HCT116 (cell line): ENCODE measurements at regions not wholly inside any gene's neighbourhood (a gene's known extent, or its start where the extent isn't known, plus 50 kb on each side); places are given as distances from the start of the nearest gene placed in this dataset.

Experiments
- ATAC-seq: fragments of 200-7000 bp; cut with Tn5 transposase; 2 replicates; pipeline ENCODE4 v1.9.1; 2020; ENCODE audit warnings: mild to moderate bottlenecking, moderate library complexity
- BruUV-seq: library from RNA; stranded (reverse); fragments of 400-500 nt; replicated peaks from 2 replicates; lab custom pipeline; 2021; lab: Mats Ljungman, UMichigan
- CTCF ChIA-PET: fragments of 300-600 bp; sonication (Branson Sonifier 250); formaldehyde crosslinking; loops from one replicate; lab custom pipeline; 2021; ENCODE audit warnings: antibody characterized with exemption; lab: Charles Lee
- POLR2A ChIA-PET: fragments of 300-600, 350-600 bp; sonication (Branson Sonifier 250); formaldehyde crosslinking; loops from one replicate; lab custom pipeline; 2021; ENCODE audit warnings: antibody characterized with exemption; lab: Charles Lee
- RAD21 ChIA-PET, 2 experiments: fragments of 300-600 bp; sonication (Branson Sonifier 250); formaldehyde crosslinking; loops; one replicate each; lab custom pipeline; 2023; ENCODE audit warnings: low total read pairs in 2 of 2; ENCODE audit not compliant: uncharacterized antibody in 2 of 2, unreplicated experiment in 2 of 2, low non-redundant PET in 1 of 2; lab: Charles Lee
- DNase-seq: peaks from one replicate; pipeline ENCODE4 v3.0.0-alpha.2; 2010; ENCODE audit warnings: low read depth, low spot score
- H2AFZ ChIP-seq: fragments of 200-600 bp; shearing (Covaris generic), sonication (generic); 2 replicates; pipeline ENCODE4 v1.6.1; 2017; ENCODE audit warnings: low read depth, mixed run types, mixed read lengths, antibody characterized with exemption, low read length; ENCODE audit not compliant: poor library complexity, severe bottlenecking
- H3K27ac ChIP-seq: 2 replicates; pipeline ENCODE4 v1.5.1; 2012; ENCODE audit warnings: low read depth, low read length
- H3K27me3 ChIP-seq: fragments of 200-600 bp; sonication (generic); 2 replicates; pipeline ENCODE4 v1.6.1; 2016; ENCODE audit warnings: mixed run types, low read length, mixed read lengths; ENCODE audit not compliant: insufficient read depth
- H3K36me3 ChIP-seq, 2 experiments: fragments of 200-500 bp in 1 of 2; fragments of 200-600 bp in 1 of 2; sonication (Bioruptor generic) in 1 of 2; sonication (generic) in 1 of 2; 2 replicates each; pipeline versions ENCODE4 v1.5.1 to v1.6.1; 2014 to 2016; ENCODE audit warnings: low read length in 2 of 2, inconsistent platforms in 1 of 2, mixed read lengths in 1 of 2, mixed run types in 1 of 2; ENCODE audit not compliant: insufficient read depth in 2 of 2, control insufficient read depth in 1 of 2
- H3K4me1 ChIP-seq, 2 experiments: fragments of 200-600 bp in 1 of 2; sonication (generic) in 1 of 2; 2 replicates each; pipeline versions ENCODE4 v1.5.1 to v1.6.1; 2012 to 2017; ENCODE audit warnings: low read length in 2 of 2, inconsistent platforms in 1 of 2, mild to moderate bottlenecking in 1 of 2, mixed read lengths in 1 of 2, mixed run types in 1 of 2, moderate library complexity in 1 of 2; ENCODE audit not compliant: insufficient read depth in 2 of 2, control insufficient read depth in 1 of 2
- H3K4me2 ChIP-seq: fragments of 200-600 bp; sonication (generic); 2 replicates; pipeline ENCODE4 v1.6.1; 2017; ENCODE audit warnings: mixed run types, low read length, mixed read lengths
- H3K4me3 ChIP-seq, 2 experiments: fragments of 200-600 bp in 1 of 2; sonication (generic) in 1 of 2; replicated peaks in 1 of 2; 2 replicates each; pipeline ENCODE4 v1.5.1; 2011 to 2016; ENCODE audit warnings: low read length in 2 of 2, control low read depth in 1 of 2, low read depth in 1 of 2, mild to moderate bottlenecking in 1 of 2, mixed read lengths in 1 of 2, mixed run types in 1 of 2
- H3K79me2 ChIP-seq: fragments of 200-600 bp; sonication (generic); 2 replicates; pipeline ENCODE4 v1.6.1; 2017; ENCODE audit warnings: mild to moderate bottlenecking, mixed run types, low read length, moderate library complexity, mixed read lengths; ENCODE audit not compliant: insufficient read depth
- H3K9ac ChIP-seq: fragments of 200-600 bp; sonication (generic); 2 replicates; pipeline ENCODE4 v1.6.1; 2016; ENCODE audit warnings: low read length, mixed read lengths
- H3K9me2 ChIP-seq: fragments of 200-600 bp; sonication (generic), shearing (Covaris generic); 2 replicates; pipeline ENCODE4 v1.6.1; 2017; ENCODE audit warnings: mixed run types, mild to moderate bottlenecking, moderate library complexity; ENCODE audit not compliant: insufficient read depth
- H3K9me3 ChIP-seq, 2 experiments: fragments of 200-500 bp in 1 of 2; fragments of 200-600 bp in 1 of 2; sonication (Bioruptor generic) in 1 of 2; sonication (generic) in 1 of 2; 2 replicates each; pipeline ENCODE4 v1.6.1; 2014 to 2017; ENCODE audit warnings: low read length in 2 of 2, mixed read lengths in 2 of 2, inconsistent platforms in 1 of 2, low read depth in 1 of 2, mild to moderate bottlenecking in 1 of 2, mixed run types in 1 of 2, moderate library complexity in 1 of 2; ENCODE audit not compliant: control insufficient read depth in 1 of 2, insufficient read depth in 1 of 2
- H4K20me1 ChIP-seq: fragments of 200-600 bp; sonication (generic), shearing (Covaris generic); 2 replicates; pipeline ENCODE4 v1.6.1; 2017; ENCODE audit warnings: mixed run types, mild to moderate bottlenecking, moderate library complexity; ENCODE audit not compliant: insufficient read depth
- CBX3 ChIP-seq: IDR thresholded peaks from 2 replicates; pipeline ENCODE4 v1.6.1; 2012; ENCODE audit warnings: low read depth
- CEBPB ChIP-seq: IDR thresholded peaks from 2 replicates; pipeline ENCODE4 v1.6.1; 2012; ENCODE audit warnings: low read depth
- CTCF ChIP-seq, 3 experiments: fragments of 200-600 bp in 1 of 3; sonication (generic) in 1 of 3; IDR thresholded peaks in 2 of 3; conservative IDR thresholded peaks in 1 of 3; 2 replicates each; pipeline ENCODE4 v1.5.1; 2012 to 2017; ENCODE audit warnings: low read depth in 2 of 3, low read length in 2 of 3, antibody characterized with exemption in 1 of 3, borderline replicate concordance in 1 of 3, control low read depth in 1 of 3, mild to moderate bottlenecking in 1 of 3, mixed read lengths in 1 of 3, mixed run types in 1 of 3, moderate library complexity in 1 of 3; ENCODE audit not compliant: insufficient read depth in 1 of 3
- EGR1 ChIP-seq: IDR thresholded peaks from 2 replicates; pipeline ENCODE4 v1.6.1; 2012; ENCODE audit warnings: low read depth
- ELF1 ChIP-seq: IDR thresholded peaks from 2 replicates; pipeline ENCODE4 v1.6.1; 2012; ENCODE audit warnings: low read depth, borderline replicate concordance
- EZH2 ChIP-seq: fragments of 200-600 bp; sonication (generic); IDR thresholded peaks from 2 replicates; pipeline ENCODE4 v1.6.1; 2017; ENCODE audit warnings: antibody characterized with exemption, mixed run types
- EZH2phosphoT487 ChIP-seq: fragments of 200-600 bp; IDR thresholded peaks from 2 replicates; pipeline ENCODE4 v1.6.1; 2018; ENCODE audit warnings: antibody characterized with exemption, borderline replicate concordance
- FOSL1 ChIP-seq: IDR thresholded peaks from 2 replicates; pipeline ENCODE4 v1.6.1; 2012; ENCODE audit warnings: low read depth
- POLR2A ChIP-seq: IDR thresholded peaks from 2 replicates; pipeline ENCODE4 v1.7.0; 2011; ENCODE audit warnings: borderline replicate concordance; ENCODE audit not compliant: insufficient read depth, insufficient read length; ENCODE audit errors: extremely low read depth
- POLR2AphosphoS5 ChIP-seq: IDR thresholded peaks from 2 replicates; pipeline ENCODE4 v1.6.1; 2011; ENCODE audit warnings: mild to moderate bottlenecking, low read depth, low read length, moderate library complexity
- RAD21 ChIP-seq: IDR thresholded peaks from 2 replicates; pipeline ENCODE4 v1.6.1; 2012; ENCODE audit warnings: low read depth, mild to moderate bottlenecking
- REST ChIP-seq: IDR thresholded peaks from 2 replicates; pipeline ENCODE4 v1.6.1; 2012; ENCODE audit warnings: low read depth
- SRF ChIP-seq: IDR thresholded peaks from 2 replicates; pipeline ENCODE4 v1.6.1; 2012; ENCODE audit warnings: low read depth
- ZBTB33 ChIP-seq: IDR thresholded peaks from 2 replicates; pipeline ENCODE4 v1.6.1; 2011; ENCODE audit warnings: mild to moderate bottlenecking, low read length, moderate library complexity; ENCODE audit not compliant: insufficient replicate concordance; ENCODE audit errors: extremely low read depth
- ZFX ChIP-seq: fragments of 450-650 bp; IDR thresholded peaks from 2 replicates; pipeline ENCODE4 v1.6.1; 2017
- intact Hi-C: fragments of 100-400 bp; cut with micrococcal nuclease; formaldehyde crosslinking; loops from 2 replicates; pipeline ENCODE4 v1.10.0; 2022

- H3K4me1 ChIP-seq: no peaks in the 10 kb centered on the region
- POLR2A ChIA-PET: no interaction called here
- H3K36me3 ChIP-seq: no peaks in the 10 kb centered on the region
- no peaks in the 10 kb centered on the region for H3K9me2 ChIP-seq
- TF ChIP-seq ELF1: no peak
- no peak for TF ChIP-seq EGR1
- no peak for TF ChIP-seq CBX3
- no peak for TF ChIP-seq ZBTB33
- H3K4me3 ChIP-seq: no peak overlapping the region
- no peaks in the 10 kb centered on the region for H3K9me3 ChIP-seq
- H3K9ac ChIP-seq: no peak overlapping the region
- no peak for ATAC-seq
- no peak for DNase-seq
- BruUV-seq: no TSS peak
- H3K27ac ChIP-seq: no peak overlapping the region
- H3K27me3 ChIP-seq: no peaks in the 10 kb centered on the region
- H3K79me2 ChIP-seq: no peaks in the 10 kb centered on the region
- intact Hi-C loops: no loop called here
- H4K20me1 ChIP-seq: no peaks in the 10 kb centered on the region
- CTCF ChIA-PET: no interaction called here
- RAD21 ChIA-PET: no interaction called here
- H2AFZ ChIP-seq: no peak overlapping the region
- no peak overlapping the region for H3K4me2 ChIP-seq
These were observed 94.5 kb upstream of the STXBP5 start for GRCh38 chr6:147109707-147110106.

- Histone ChIP-seq H3K9me3 (no peaks in the 10 kb centered on the region), H4K20me1 (no peaks in the 10 kb centered on the region), H3K79me2 (no peaks in the 10 kb centered on the region), H3K36me3 (no peaks in the 10 kb centered on the region), H3K4me1 (no peaks in the 10 kb centered on the region), H3K4me3 (no peak overlapping the region), H2AFZ (no peak overlapping the region), H3K27ac (no peak overlapping the region), H3K9ac (no peak overlapping the region), H3K27me3 (no peaks in the 10 kb centered on the region), H3K4me2 (no peak overlapping the region), H3K9me2 (no peaks in the 10 kb centered on the region)
- intact Hi-C loops: no loop called here
- DNase-seq: no peak
- ATAC-seq: no peak
- ChIA-PET POLR2A (no interaction called here), CTCF (no interaction called here), RAD21 (no interaction called here)
- BruUV-seq: no TSS peak
- TF ChIP-seq FOSL1: no peak
- no peak for TF ChIP-seq REST
- TF ChIP-seq CEBPB: no peak
- no peak for TF ChIP-seq SRF
- no peak for TF ChIP-seq CBX3
- no peak for TF ChIP-seq EZH2
- no peak for TF ChIP-seq POLR2A
- TF ChIP-seq EZH2phosphoT487: no peak
- TF ChIP-seq ZFX: no peak
- no peak for TF ChIP-seq RAD21
- no peak for TF ChIP-seq CTCF (IDR thresholded peaks at IDR 0.05 in 2 of 3, conservative IDR thresholded peaks at IDR 0.05 in 1 of 3; ENCODE audit: borderline replicate concordance in 1 of 3, insufficient read depth in 1 of 3, low read depth in 2 of 3, low read length in 2 of 3)
- no peak for TF ChIP-seq POLR2AphosphoS5
These were observed 88.2 kb upstream of the STXBP5 start for GRCh38 chr6:147116056-147116455.
